DOHH2 (cell line): ENCODE measurements at regions not wholly inside any gene's neighbourhood (a gene's known extent, or its start where the extent isn't known, plus 50 kb on each side); places are given as distances from the start of the nearest gene placed in this dataset.

Experiments
- CTCF ChIP-seq: fragments of 200-600 bp; sonication (generic); IDR thresholded peaks from one replicate; pipeline ENCODE4 v1.5.1; 2014; ENCODE audit warnings: antibody characterized with exemption, mild to moderate bottlenecking, low read depth, low read length; ENCODE audit not compliant: poor library complexity, severe bottlenecking
- EZH2phosphoT487 ChIP-seq: fragments of 200-600 bp; sonication (generic); IDR thresholded peaks from 2 replicates; pipeline ENCODE4 v1.6.1; 2017; ENCODE audit warnings: borderline replicate concordance, mild to moderate bottlenecking, antibody characterized with exemption, low read length, moderate library complexity, mixed read lengths

DNA sequence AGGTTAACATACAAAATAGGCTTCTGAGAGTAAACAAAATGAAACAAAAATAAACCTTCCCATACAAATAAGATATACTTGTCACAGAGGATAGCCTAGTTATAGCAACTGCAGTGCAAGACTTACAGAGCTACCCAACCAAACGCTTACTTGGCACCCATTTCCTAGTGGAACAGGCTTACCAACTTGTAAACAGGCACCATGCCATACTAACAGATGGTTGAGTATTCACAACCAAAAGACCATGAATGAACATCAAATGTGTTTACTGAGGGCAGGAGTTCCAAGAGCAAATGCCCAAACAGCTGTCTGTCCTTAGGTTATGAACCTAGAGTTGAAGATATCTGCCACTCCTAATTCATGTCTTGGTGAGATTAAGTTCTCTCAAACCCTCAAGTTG is 2629.2 kb downstream of the PCDH7 start:
- TF ChIP-seq CTCF (no peak), EZH2phosphoT487 (no peak)
